HFFc6 (cell line): ENCODE measurements at regions not wholly inside any gene's neighbourhood (a gene's known extent, or its start where the extent isn't known, plus 50 kb on each side); places are given as distances from the start of the nearest gene placed in this dataset.

Experiments
- DNase-seq: peaks from one replicate; pipeline ENCODE4 v3.0.0-alpha.2; 2018
- H3K27ac Mint-ChIP-seq: 2 replicates; pipeline ENCODE4 v1.8.0; 2020; ENCODE audit warnings: mild to moderate bottlenecking, mixed read lengths
- H3K27me3 Mint-ChIP-seq: 2 replicates; pipeline ENCODE4 v1.8.0; 2021; ENCODE audit warnings: mild to moderate bottlenecking, moderate library complexity, mixed read lengths; ENCODE audit not compliant: insufficient read depth
- H3K36me3 Mint-ChIP-seq: 2 replicates; pipeline ENCODE4 v1.8.0; 2021; ENCODE audit warnings: low read depth, mixed read lengths
- H3K4me1 Mint-ChIP-seq: 2 replicates; pipeline ENCODE4 v1.8.0; 2020; ENCODE audit warnings: low read depth, mixed read lengths
- H3K4me3 Mint-ChIP-seq: 2 replicates; pipeline ENCODE4 v1.8.0; 2020; ENCODE audit warnings: mild to moderate bottlenecking, moderate library complexity, mixed read lengths
- H3K9me3 Mint-ChIP-seq: 2 replicates; pipeline ENCODE4 v1.8.0; 2020; ENCODE audit warnings: mild to moderate bottlenecking, mixed read lengths
- TF ChIP-seq, protein P1 (sequence below): fragments of 200-600 bp; sonication (generic); IDR thresholded peaks from 2 replicates; pipeline ENCODE4 v1.5.0; 2021; ENCODE audit warnings: antibody characterized with exemption, mild to moderate bottlenecking

DNA sequence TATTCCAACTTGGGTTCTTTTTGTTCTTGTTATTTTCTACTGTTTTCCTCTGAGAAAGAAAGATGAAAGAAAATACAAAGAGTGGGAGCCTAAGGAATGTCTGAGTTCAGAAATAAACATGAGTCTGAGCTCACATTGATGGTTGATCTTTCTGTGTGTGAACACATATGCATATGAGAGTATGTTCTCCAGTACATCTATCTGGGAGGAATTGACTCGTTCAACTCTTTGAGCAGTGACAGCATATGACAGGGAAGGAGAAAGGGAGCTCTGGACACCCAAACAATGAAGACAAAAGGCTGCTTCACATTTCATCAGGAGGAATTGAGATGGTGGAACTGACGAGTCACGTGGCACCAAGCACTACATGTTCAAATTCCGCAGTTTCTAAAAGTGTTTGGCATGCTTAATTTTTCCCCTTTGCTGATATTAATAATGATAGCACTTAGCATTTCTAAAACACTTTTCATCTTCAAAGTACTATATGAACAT, 229.8 kb upstream of the ACVR2A start:
- Mint-ChIP-seq H3K4me3 (no peak overlapping the region), H3K36me3 (no peaks in the 10 kb centered on the region), H3K27ac (no peak overlapping the region), H3K9me3 (peaks cover 37% of the 10 kb centered on the region), H3K27me3 (no peaks in the 10 kb centered on the region), H3K4me1 (no peaks in the 10 kb centered on the region)
- TF ChIP-seq, protein P1, sequence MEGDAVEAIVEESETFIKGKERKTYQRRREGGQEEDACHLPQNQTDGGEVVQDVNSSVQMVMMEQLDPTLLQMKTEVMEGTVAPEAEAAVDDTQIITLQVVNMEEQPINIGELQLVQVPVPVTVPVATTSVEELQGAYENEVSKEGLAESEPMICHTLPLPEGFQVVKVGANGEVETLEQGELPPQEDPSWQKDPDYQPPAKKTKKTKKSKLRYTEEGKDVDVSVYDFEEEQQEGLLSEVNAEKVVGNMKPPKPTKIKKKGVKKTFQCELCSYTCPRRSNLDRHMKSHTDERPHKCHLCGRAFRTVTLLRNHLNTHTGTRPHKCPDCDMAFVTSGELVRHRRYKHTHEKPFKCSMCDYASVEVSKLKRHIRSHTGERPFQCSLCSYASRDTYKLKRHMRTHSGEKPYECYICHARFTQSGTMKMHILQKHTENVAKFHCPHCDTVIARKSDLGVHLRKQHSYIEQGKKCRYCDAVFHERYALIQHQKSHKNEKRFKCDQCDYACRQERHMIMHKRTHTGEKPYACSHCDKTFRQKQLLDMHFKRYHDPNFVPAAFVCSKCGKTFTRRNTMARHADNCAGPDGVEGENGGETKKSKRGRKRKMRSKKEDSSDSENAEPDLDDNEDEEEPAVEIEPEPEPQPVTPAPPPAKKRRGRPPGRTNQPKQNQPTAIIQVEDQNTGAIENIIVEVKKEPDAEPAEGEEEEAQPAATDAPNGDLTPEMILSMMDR = no peak
- DNase-seq = no peak

DNA sequence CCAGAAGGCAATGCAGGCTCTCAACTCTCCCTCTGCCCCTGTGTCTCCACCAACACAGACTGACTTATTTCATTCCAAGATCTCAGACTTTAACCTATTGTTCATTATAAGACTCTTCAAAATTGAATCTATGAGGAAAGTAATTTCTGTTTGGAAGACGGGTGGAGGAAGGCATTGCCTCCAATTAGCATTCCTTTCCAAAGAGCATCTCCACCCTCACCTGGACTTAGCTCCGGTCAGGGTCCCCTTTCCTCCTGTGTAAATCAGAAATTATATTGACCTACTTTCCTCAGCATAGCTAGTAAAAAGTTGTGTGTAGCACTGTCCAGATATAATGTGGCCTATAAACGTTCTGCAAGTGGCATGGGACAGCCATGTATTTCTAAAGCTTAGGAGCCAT, 230.4 kb upstream of the ACVR2A start:
- H3K27me3 Mint-ChIP-seq = no peaks in the 10 kb centered on the region

DNA sequence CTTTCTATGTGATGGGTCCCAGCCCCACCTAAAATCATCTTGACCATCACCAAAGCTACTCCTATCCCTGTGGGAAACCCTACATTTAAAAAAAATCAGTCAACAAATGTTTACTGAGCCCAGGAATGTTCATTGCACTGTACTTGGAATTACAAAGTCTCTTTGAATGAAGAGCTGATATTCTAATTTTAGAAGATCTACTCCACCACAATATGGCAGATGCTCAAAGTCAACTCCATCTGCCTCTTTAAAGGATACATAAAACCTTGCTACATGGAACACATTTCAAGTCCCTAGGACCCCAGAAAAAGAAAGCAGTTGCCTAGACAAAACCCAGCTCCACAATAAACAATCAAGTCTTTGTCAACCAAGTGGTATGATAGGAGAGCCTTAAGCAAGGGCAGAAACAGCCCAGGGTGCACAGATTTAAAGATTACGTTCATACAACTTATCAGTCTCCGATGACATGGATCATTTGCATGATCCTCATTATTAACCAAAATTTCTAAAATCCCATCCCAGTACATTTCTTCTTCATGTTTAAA, 234.3 kb upstream of the ACVR2A start:
- H3K36me3 Mint-ChIP-seq = no peaks in the 10 kb centered on the region
- peaks cover 23% of the 10 kb centered on the region for H3K9me3 Mint-ChIP-seq
- no peaks in the 10 kb centered on the region for H3K27me3 Mint-ChIP-seq
- H3K27ac Mint-ChIP-seq = no peak overlapping the region
- TF ChIP-seq, protein P1 = no peak
- no peak overlapping the region for H3K4me3 Mint-ChIP-seq
- no peaks in the 10 kb centered on the region for H3K4me1 Mint-ChIP-seq
- DNase-seq = no peak

More for the DNA sequence above, 230.4 kb upstream of the ACVR2A start:
- no peak for DNase-seq
- Mint-ChIP-seq H3K27ac (no peak overlapping the region), H3K36me3 (no peaks in the 10 kb centered on the region), H3K9me3 (peaks cover 33% of the 10 kb centered on the region), H3K4me1 (no peaks in the 10 kb centered on the region), H3K4me3 (no peak overlapping the region)
- TF ChIP-seq, protein P1 = no peak

DNA sequence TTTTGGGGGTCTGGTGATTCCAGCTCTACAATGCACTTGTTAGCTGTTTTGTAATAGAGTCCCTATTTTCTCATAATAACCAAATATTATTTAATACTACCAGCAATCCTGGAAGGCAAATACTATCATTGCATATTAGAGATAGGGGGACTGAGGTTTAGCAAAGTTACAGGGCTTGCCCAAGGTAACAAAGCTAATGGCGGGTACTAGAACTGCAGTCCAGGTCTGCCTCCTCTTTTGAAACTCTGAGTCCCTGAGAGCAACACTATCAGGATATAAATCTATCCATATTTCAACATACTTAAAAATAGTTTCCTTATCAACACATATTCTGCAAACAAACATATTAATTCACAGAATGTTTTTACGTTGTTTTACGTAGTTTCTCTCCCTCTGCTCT, 235.5 kb upstream of the ACVR2A start:
- TF ChIP-seq, protein P1 = no peak
- Mint-ChIP-seq H3K4me1 (no peaks in the 10 kb centered on the region), H3K9me3 (peaks cover 20% of the 10 kb centered on the region), H3K36me3 (no peaks in the 10 kb centered on the region), H3K27ac (no peak overlapping the region), H3K4me3 (no peak overlapping the region), H3K27me3 (no peaks in the 10 kb centered on the region)
- DNase-seq = no peak

DNA sequence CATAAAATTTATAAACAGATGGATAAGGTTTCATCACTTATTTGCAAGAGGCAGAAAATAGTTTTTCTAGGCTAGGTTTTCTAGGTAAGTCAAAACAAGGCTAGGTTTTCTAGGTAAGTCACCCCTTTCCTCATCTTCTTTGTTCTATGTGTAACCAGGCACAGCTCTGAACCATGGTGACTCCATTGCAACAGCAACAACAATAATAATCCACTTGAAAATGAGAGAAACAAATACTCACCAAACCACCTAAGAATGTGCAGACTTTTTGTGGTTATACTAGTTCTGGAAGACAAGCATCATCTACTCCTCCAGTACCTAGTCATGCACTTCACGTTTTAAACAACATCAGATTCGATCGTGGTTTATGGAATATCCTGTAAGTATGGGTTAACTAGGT, 237.4 kb upstream of the ACVR2A start:
- TF ChIP-seq, protein P1 = no peak
- Mint-ChIP-seq H3K27me3 (no peaks in the 10 kb centered on the region), H3K27ac (no peak overlapping the region)

More for the DNA sequence above, 237.4 kb upstream of the ACVR2A start:
- peaks cover 3% of the 10 kb centered on the region; the same call in 1 of the 2 replicates for H3K36me3 Mint-ChIP-seq
- DNase-seq = no peak
- H3K9me3 Mint-ChIP-seq = peaks cover 27% of the 10 kb centered on the region
- H3K4me3 Mint-ChIP-seq = no peak overlapping the region
- H3K4me1 Mint-ChIP-seq = no peaks in the 10 kb centered on the region
